ENCODE measurements at regions not wholly inside any gene's neighbourhood (a gene's known extent, or its start where the extent isn't known, plus 50 kb on each side); places are given as distances from the start of the nearest gene placed in this dataset.
A peak's percentile ranks its signal among the peaks of the same experiment; 100 is the strongest.
"Not testable (repeated sequence)": the region's sequence is repeated elsewhere in the genome, so short reads cannot be mapped to it uniquely, and the experiment has no call there.

GRCh38 chr2:238513346-238513745 is 86.6 kb downstream of the ASB1 start:
- no peaks in the 10 kb centered on the region for H3K27me3 ChIP-seq (ENCODE audit: control insufficient read depth in 4 of 4, insufficient read depth in 4 of 4, low read length in 3 of 4)
- H3K9ac ChIP-seq (ENCODE audit: low read depth in 1 of 2, low read length in 2 of 2), result no peak overlapping the region
- WGBS, result 32% methylated on average over 3 of the region's 3 CpGs
- no peaks in the 10 kb centered on the region for H3K4me1 ChIP-seq (ENCODE audit: control insufficient read depth in 4 of 4, insufficient read depth in 4 of 4, low read length in 3 of 4)
- peaks cover 0 to 1% (median 0%) of the 10 kb centered on the region in 4 donors for H3K36me3 ChIP-seq (ENCODE audit: control insufficient read depth in 4 of 4, insufficient read depth in 3 of 4, low read depth in 1 of 4, low read length in 3 of 4)
- no peak overlapping the region for H3K4me3 ChIP-seq (ENCODE audit: low read depth in 1 of 3, low read length in 3 of 3)
- peaks cover 0 to 11% (median 7%) of the 10 kb centered on the region in 4 donors for H3K9me3 ChIP-seq (ENCODE audit: control insufficient read depth in 4 of 4, low read length in 3 of 4)
- H3K27ac ChIP-seq (ENCODE audit: low read depth in 1 of 2, low read length in 2 of 2), result no peak overlapping the region
- DNase-seq (ENCODE audit: low spot score), result no peak
- TF ChIP-seq, protein P1, sequence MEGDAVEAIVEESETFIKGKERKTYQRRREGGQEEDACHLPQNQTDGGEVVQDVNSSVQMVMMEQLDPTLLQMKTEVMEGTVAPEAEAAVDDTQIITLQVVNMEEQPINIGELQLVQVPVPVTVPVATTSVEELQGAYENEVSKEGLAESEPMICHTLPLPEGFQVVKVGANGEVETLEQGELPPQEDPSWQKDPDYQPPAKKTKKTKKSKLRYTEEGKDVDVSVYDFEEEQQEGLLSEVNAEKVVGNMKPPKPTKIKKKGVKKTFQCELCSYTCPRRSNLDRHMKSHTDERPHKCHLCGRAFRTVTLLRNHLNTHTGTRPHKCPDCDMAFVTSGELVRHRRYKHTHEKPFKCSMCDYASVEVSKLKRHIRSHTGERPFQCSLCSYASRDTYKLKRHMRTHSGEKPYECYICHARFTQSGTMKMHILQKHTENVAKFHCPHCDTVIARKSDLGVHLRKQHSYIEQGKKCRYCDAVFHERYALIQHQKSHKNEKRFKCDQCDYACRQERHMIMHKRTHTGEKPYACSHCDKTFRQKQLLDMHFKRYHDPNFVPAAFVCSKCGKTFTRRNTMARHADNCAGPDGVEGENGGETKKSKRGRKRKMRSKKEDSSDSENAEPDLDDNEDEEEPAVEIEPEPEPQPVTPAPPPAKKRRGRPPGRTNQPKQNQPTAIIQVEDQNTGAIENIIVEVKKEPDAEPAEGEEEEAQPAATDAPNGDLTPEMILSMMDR (IDR thresholded peaks at IDR 0.05; ENCODE audit: low read depth, low read length, missing input control), result peak; percentile 36
- TF ChIP-seq RAD21 (IDR thresholded peaks at IDR 0.05) (peak in 1 of 2 donors; percentile 62), HNF4G (IDR thresholded peaks at IDR 0.05) (no peak), EGR1 (IDR thresholded peaks at IDR 0.05; ENCODE audit: low read depth in 2 of 2) (no peak)

- not testable (repeated sequence) for H3K27ac ChIP-seq (ENCODE audit: low read depth in 1 of 2, low read length in 2 of 2); H3K4me3 ChIP-seq (ENCODE audit: low read depth in 1 of 3, low read length in 3 of 3); H3K36me3 ChIP-seq (ENCODE audit: control insufficient read depth in 4 of 4, insufficient read depth in 3 of 4, low read depth in 1 of 4, low read length in 3 of 4); H3K27me3 ChIP-seq (ENCODE audit: control insufficient read depth in 4 of 4, insufficient read depth in 4 of 4, low read length in 3 of 4); H3K9ac ChIP-seq (ENCODE audit: low read depth in 1 of 2, low read length in 2 of 2); DNase-seq (ENCODE audit: low spot score); H3K4me1 ChIP-seq (ENCODE audit: control insufficient read depth in 4 of 4, insufficient read depth in 4 of 4, low read length in 3 of 4)
- peaks cover 0 to 11% (median 8%) of the 10 kb centered on the region in 4 donors for H3K9me3 ChIP-seq (ENCODE audit: control insufficient read depth in 4 of 4, low read length in 3 of 4)
- 96% methylated on average over 23 of the region's 23 CpGs for WGBS
These were observed 87.3 kb downstream of the ASB1 start for GRCh38 chr2:238514024-238514423.

DNA sequence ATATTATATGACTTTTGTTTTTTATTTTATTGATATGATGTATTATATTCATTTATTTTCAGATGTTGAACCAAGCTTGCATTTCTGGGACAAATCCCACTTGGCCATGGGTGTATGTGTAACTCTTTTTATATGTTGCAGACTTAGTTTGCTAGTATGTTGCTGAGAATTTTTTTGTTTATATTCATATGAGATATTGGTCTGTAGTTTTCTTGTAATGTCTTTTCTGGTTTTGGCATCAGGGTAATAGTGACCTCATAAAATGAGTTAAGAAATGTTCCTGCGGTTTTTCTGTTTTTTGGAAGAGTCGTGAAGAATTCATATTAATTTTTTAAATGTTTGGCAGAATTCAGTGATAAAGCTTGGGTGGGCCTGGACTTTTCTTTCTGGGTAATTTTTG is 88.7 kb downstream of the ASB1 start:
- Histone ChIP-seq H3K4me1 (ENCODE audit: control insufficient read depth in 4 of 4, insufficient read depth in 4 of 4, low read length in 3 of 4) (no peaks in the 10 kb centered on the region), H3K4me3 (ENCODE audit: low read depth in 1 of 3, low read length in 3 of 3) (no peak overlapping the region), H3K27me3 (ENCODE audit: control insufficient read depth in 4 of 4, insufficient read depth in 4 of 4, low read length in 3 of 4) (no peaks in the 10 kb centered on the region), H3K9ac (ENCODE audit: low read depth in 1 of 2, low read length in 2 of 2) (no peak overlapping the region), H3K27ac (ENCODE audit: low read depth in 1 of 2, low read length in 2 of 2) (no peak overlapping the region), H3K36me3 (ENCODE audit: control insufficient read depth in 4 of 4, insufficient read depth in 3 of 4, low read depth in 1 of 4, low read length in 3 of 4) (peaks cover 0 to 1% (median 0%) of the 10 kb centered on the region in 4 donors), H3K9me3 (ENCODE audit: control insufficient read depth in 4 of 4, low read length in 3 of 4) (peaks cover 0 to 11% (median 8%) of the 10 kb centered on the region in 4 donors)
- DNase-seq (ENCODE audit: low spot score), result no peak
- 95% methylated on average over 2 of the region's 2 CpGs for WGBS
- TF ChIP-seq RXRA (IDR thresholded peaks at IDR 0.05), result no peak
- TF ChIP-seq JUND (IDR thresholded peaks at IDR 0.05), result no peak
- TF ChIP-seq, protein P1 (IDR thresholded peaks at IDR 0.05; ENCODE audit: low read depth, low read length, missing input control), result no peak
- TF ChIP-seq, protein P2, sequence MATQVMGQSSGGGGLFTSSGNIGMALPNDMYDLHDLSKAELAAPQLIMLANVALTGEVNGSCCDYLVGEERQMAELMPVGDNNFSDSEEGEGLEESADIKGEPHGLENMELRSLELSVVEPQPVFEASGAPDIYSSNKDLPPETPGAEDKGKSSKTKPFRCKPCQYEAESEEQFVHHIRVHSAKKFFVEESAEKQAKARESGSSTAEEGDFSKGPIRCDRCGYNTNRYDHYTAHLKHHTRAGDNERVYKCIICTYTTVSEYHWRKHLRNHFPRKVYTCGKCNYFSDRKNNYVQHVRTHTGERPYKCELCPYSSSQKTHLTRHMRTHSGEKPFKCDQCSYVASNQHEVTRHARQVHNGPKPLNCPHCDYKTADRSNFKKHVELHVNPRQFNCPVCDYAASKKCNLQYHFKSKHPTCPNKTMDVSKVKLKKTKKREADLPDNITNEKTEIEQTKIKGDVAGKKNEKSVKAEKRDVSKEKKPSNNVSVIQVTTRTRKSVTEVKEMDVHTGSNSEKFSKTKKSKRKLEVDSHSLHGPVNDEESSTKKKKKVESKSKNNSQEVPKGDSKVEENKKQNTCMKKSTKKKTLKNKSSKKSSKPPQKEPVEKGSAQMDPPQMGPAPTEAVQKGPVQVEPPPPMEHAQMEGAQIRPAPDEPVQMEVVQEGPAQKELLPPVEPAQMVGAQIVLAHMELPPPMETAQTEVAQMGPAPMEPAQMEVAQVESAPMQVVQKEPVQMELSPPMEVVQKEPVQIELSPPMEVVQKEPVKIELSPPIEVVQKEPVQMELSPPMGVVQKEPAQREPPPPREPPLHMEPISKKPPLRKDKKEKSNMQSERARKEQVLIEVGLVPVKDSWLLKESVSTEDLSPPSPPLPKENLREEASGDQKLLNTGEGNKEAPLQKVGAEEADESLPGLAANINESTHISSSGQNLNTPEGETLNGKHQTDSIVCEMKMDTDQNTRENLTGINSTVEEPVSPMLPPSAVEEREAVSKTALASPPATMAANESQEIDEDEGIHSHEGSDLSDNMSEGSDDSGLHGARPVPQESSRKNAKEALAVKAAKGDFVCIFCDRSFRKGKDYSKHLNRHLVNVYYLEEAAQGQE (IDR thresholded peaks at IDR 0.05), result no peak
- TF ChIP-seq RAD21 (IDR thresholded peaks at IDR 0.05), result no peak
